GM18502 (cell line): ENCODE measurements at regions not wholly inside any gene's neighbourhood (a gene's known extent, or its start where the extent isn't known, plus 50 kb on each side); places are given as distances from the start of the nearest gene placed in this dataset.
"Not testable (repeated sequence)": the region's sequence is repeated elsewhere in the genome, so short reads cannot be mapped to it uniquely, and the experiment has no call there.

ENCODE experiments used
- ATAC-seq: cut with Tn5 transposase; IDR thresholded peaks from one replicate; pipeline ENCODE4 v1.9.1; 2021; ENCODE audit warnings: mild to moderate bottlenecking; ENCODE audit not compliant: unreplicated experiment, poor library complexity

GRCh38 chr7:84941936-84942335, 244.9 kb downstream of the SEMA3D start:
- no peak for ATAC-seq

- no peak for ATAC-seq
Measured at GRCh38 chr7:84941291-84941690, 245.6 kb downstream of the SEMA3D start.

GRCh38 chr7:84939888-84940287, 247.0 kb downstream of the SEMA3D start:
- ATAC-seq = no peak

- ATAC-seq = no peak
Measured at GRCh38 chr7:84939442-84939841, 247.4 kb downstream of the SEMA3D start.

GRCh38 chr7:84924353-84924752, 262.5 kb downstream of the SEMA3D start:
- no peak for ATAC-seq

- no peak for ATAC-seq
Measured at GRCh38 chr7:84923348-84923747, 263.5 kb downstream of the SEMA3D start.

- no peak for ATAC-seq
Measured at GRCh38 chr7:84921154-84921553, 265.7 kb downstream of the SEMA3D start.

GRCh38 chr7:84916973-84917372, 269.9 kb downstream of the SEMA3D start:
- not testable (repeated sequence) for ATAC-seq

GRCh38 chr7:84916161-84916560, 270.7 kb downstream of the SEMA3D start:
- no peak for ATAC-seq

- no peak for ATAC-seq
Measured at GRCh38 chr7:84914598-84914997, 272.3 kb downstream of the SEMA3D start.

GRCh38 chr7:84913731-84914130, 273.1 kb downstream of the SEMA3D start:
- ATAC-seq = no peak

- no peak for ATAC-seq
Measured at GRCh38 chr7:84912993-84913635, 273.7 kb downstream of the SEMA3D start.

- no peak for ATAC-seq
Measured at GRCh38 chr7:84912537-84912936, 274.3 kb downstream of the SEMA3D start.

GRCh38 chr7:84912018-84912417, 274.8 kb downstream of the SEMA3D start:
- ATAC-seq = no peak

GRCh38 chr7:84911077-84911476, 275.8 kb downstream of the SEMA3D start:
- no peak for ATAC-seq

GRCh38 chr7:84910322-84910721, 276.5 kb downstream of the SEMA3D start:
- not testable (repeated sequence) for ATAC-seq

- ATAC-seq = no peak
Measured at GRCh38 chr7:84908196-84908793, 278.6 kb downstream of the SEMA3D start.

GRCh38 chr7:84906889-84907288, 280.0 kb downstream of the SEMA3D start:
- ATAC-seq = no peak

GRCh38 chr7:84904561-84904960, 282.3 kb downstream of the SEMA3D start:
- no peak for ATAC-seq

- no peak for ATAC-seq
Measured at GRCh38 chr7:84901366-84901765, 285.5 kb downstream of the SEMA3D start.

GRCh38 chr7:84900215-84900614, 286.6 kb downstream of the SEMA3D start:
- peak; percentile 61 for ATAC-seq

- ATAC-seq = no peak
Measured at GRCh38 chr7:84895563-84895962, 291.3 kb downstream of the SEMA3D start.
